Panc1 (cell line): ENCODE measurements at regions not wholly inside any gene's neighbourhood (a gene's known extent, or its start where the extent isn't known, plus 50 kb on each side); places are given as distances from the start of the nearest gene placed in this dataset.

Experiments
- ATAC-seq: fragments of 200-7000 bp; cut with Tn5 transposase; 2 replicates; pipeline ENCODE4 v1.9.1; 2020; ENCODE audit warnings: mild to moderate bottlenecking, moderate library complexity
- BruUV-seq: library from RNA; stranded (reverse); fragments of 400-500 nt; replicated peaks from 2 replicates; lab custom pipeline; 2021; lab: Mats Ljungman, UMichigan
- CTCF ChIA-PET: fragments of 300-600 bp; sonication (Branson Sonifier 250); formaldehyde crosslinking; loops from one replicate; lab custom pipeline; 2022; ENCODE audit warnings: antibody characterized with exemption; lab: Charles Lee
- POLR2A ChIA-PET: fragments of 300-600 bp; sonication (Branson Sonifier 250); formaldehyde crosslinking; loops from one replicate; lab custom pipeline; 2022; ENCODE audit warnings: antibody characterized with exemption; lab: Charles Lee
- DNase-seq: peaks from one replicate; pipeline ENCODE4 v3.0.0-alpha.2; 2010; ENCODE audit warnings: low read depth, low spot score
- H3K27ac ChIP-seq: 2 replicates; pipeline ENCODE4 v1.5.1; 2011; ENCODE audit warnings: mild to moderate bottlenecking, low read length, inconsistent platforms
- H3K27me3 ChIP-seq: fragments of 200-500 bp; sonication (Bioruptor generic); 2 replicates; pipeline ENCODE4 v1.6.0; 2014; ENCODE audit warnings: low read length, inconsistent platforms; ENCODE audit not compliant: control insufficient read depth, insufficient read depth
- H3K36me3 ChIP-seq: fragments of 200-500 bp; sonication (Bioruptor generic); 2 replicates; pipeline ENCODE4 v1.5.1; 2014; ENCODE audit warnings: inconsistent platforms, mild to moderate bottlenecking, low read length, moderate library complexity; ENCODE audit not compliant: control insufficient read depth, insufficient read depth
- H3K4me1 ChIP-seq: 2 replicates; pipeline ENCODE4 v1.5.1; 2011; ENCODE audit warnings: inconsistent platforms, mild to moderate bottlenecking, low read length, moderate library complexity; ENCODE audit not compliant: control insufficient read depth, insufficient read depth
- H3K4me3 ChIP-seq, 2 experiments: 2 replicates each; pipeline ENCODE4 v1.5.1; 2011 to 2012; ENCODE audit warnings: low read depth in 2 of 2, low read length in 2 of 2, mild to moderate bottlenecking in 2 of 2, inconsistent platforms in 1 of 2, moderate library complexity in 1 of 2
- H3K9me3 ChIP-seq: fragments of 200-500 bp; sonication (Bioruptor generic); 2 replicates; pipeline ENCODE4 v1.5.1; 2014; ENCODE audit warnings: low read depth, mild to moderate bottlenecking, inconsistent platforms, low read length, moderate library complexity; ENCODE audit not compliant: control insufficient read depth, insufficient read depth
- POLR2AphosphoS5 ChIP-seq: IDR thresholded peaks from 2 replicates; pipeline ENCODE4 v1.6.1; 2012; ENCODE audit warnings: mild to moderate bottlenecking, low read depth, low read length, moderate library complexity
- SIN3A ChIP-seq: IDR thresholded peaks from 2 replicates; pipeline ENCODE4 v1.6.1; 2012; ENCODE audit warnings: low read depth, mild to moderate bottlenecking, low read length, moderate library complexity, borderline replicate concordance; ENCODE audit not compliant: insufficient read depth
- TCF7L2 ChIP-seq: IDR thresholded peaks from 2 replicates; pipeline ENCODE4 v1.6.1; 2011; ENCODE audit warnings: mild to moderate bottlenecking, low read depth, low read length, inconsistent platforms
- in situ Hi-C: cut with HindIII; loops from 2 replicates; pipeline ENCODE4 v1.10.0; 2016; ENCODE audit warnings: low sequenced_read_pairs, low pct_unique_long_range_greater_than_20kb
- intact Hi-C: fragments of 100-400 bp; cut with micrococcal nuclease; formaldehyde crosslinking; loops from one replicate; pipeline ENCODE4 v1.10.0; 2022; ENCODE audit not compliant: unreplicated experiment
- TF ChIP-seq, protein P1 (sequence below), 2 experiments: IDR thresholded peaks; 2 replicates each; pipeline ENCODE4 v1.6.1; 2011 to 2012; ENCODE audit warnings: low read depth in 2 of 2, control low read depth in 1 of 2, low read length in 1 of 2, mild to moderate bottlenecking in 1 of 2, moderate library complexity in 1 of 2; ENCODE audit not compliant: insufficient read depth in 1 of 2
- TF ChIP-seq, protein P2 (sequence below): fragments of 450-650 bp; IDR thresholded peaks from 2 replicates; pipeline ENCODE4 v1.5.1; 2017; ENCODE audit warnings: mild to moderate bottlenecking

DNA sequence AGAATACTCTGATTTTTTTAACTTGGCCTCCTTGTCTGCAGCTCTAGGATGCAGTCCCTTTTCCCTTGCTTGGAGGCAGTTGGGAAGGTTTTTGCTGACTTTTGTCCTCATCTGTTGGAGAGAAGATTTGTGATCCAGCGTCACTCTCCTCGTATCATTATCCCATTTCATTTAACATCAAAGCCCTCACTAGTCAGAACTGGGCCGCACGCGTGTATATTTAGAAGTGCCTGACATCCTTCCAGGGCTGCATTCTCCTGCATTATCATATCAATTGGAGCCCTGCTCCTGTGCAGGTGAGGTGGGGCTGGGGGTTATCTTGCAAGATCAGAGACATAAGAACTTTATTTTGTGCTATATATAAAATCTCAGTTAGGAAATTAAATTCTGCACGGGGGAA, 435.1 kb upstream of the HS6ST1 start:
- CTCF ChIA-PET: no interaction called here
- TF ChIP-seq, protein P1, sequence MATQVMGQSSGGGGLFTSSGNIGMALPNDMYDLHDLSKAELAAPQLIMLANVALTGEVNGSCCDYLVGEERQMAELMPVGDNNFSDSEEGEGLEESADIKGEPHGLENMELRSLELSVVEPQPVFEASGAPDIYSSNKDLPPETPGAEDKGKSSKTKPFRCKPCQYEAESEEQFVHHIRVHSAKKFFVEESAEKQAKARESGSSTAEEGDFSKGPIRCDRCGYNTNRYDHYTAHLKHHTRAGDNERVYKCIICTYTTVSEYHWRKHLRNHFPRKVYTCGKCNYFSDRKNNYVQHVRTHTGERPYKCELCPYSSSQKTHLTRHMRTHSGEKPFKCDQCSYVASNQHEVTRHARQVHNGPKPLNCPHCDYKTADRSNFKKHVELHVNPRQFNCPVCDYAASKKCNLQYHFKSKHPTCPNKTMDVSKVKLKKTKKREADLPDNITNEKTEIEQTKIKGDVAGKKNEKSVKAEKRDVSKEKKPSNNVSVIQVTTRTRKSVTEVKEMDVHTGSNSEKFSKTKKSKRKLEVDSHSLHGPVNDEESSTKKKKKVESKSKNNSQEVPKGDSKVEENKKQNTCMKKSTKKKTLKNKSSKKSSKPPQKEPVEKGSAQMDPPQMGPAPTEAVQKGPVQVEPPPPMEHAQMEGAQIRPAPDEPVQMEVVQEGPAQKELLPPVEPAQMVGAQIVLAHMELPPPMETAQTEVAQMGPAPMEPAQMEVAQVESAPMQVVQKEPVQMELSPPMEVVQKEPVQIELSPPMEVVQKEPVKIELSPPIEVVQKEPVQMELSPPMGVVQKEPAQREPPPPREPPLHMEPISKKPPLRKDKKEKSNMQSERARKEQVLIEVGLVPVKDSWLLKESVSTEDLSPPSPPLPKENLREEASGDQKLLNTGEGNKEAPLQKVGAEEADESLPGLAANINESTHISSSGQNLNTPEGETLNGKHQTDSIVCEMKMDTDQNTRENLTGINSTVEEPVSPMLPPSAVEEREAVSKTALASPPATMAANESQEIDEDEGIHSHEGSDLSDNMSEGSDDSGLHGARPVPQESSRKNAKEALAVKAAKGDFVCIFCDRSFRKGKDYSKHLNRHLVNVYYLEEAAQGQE (IDR thresholded peaks at IDR 0.05; ENCODE audit: insufficient read depth in 1 of 2, low read depth in 2 of 2, low read length in 1 of 2): no peak
- TF ChIP-seq POLR2AphosphoS5 (no peak), SIN3A (no peak), TCF7L2 (no peak)
- TF ChIP-seq, protein P2, sequence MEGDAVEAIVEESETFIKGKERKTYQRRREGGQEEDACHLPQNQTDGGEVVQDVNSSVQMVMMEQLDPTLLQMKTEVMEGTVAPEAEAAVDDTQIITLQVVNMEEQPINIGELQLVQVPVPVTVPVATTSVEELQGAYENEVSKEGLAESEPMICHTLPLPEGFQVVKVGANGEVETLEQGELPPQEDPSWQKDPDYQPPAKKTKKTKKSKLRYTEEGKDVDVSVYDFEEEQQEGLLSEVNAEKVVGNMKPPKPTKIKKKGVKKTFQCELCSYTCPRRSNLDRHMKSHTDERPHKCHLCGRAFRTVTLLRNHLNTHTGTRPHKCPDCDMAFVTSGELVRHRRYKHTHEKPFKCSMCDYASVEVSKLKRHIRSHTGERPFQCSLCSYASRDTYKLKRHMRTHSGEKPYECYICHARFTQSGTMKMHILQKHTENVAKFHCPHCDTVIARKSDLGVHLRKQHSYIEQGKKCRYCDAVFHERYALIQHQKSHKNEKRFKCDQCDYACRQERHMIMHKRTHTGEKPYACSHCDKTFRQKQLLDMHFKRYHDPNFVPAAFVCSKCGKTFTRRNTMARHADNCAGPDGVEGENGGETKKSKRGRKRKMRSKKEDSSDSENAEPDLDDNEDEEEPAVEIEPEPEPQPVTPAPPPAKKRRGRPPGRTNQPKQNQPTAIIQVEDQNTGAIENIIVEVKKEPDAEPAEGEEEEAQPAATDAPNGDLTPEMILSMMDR: no peak
- DNase-seq (no peak), ATAC-seq (no peak)
- H3K4me1 ChIP-seq: 0 out of 2 replicates have a peak, but pooled peaks cover 3% of the 10 kb centered on the region
- no TSS peak for BruUV-seq
- in situ Hi-C loops: no loop called here
- H3K27me3 ChIP-seq: no peaks in the 10 kb centered on the region
- H3K9me3 ChIP-seq: no peaks in the 10 kb centered on the region
- POLR2A ChIA-PET: no interaction called here
- H3K27ac ChIP-seq: no peak overlapping the region
- H3K36me3 ChIP-seq: no peaks in the 10 kb centered on the region
- intact Hi-C loops: no loop called here
- H3K4me3 ChIP-seq: no peak overlapping the region

DNA sequence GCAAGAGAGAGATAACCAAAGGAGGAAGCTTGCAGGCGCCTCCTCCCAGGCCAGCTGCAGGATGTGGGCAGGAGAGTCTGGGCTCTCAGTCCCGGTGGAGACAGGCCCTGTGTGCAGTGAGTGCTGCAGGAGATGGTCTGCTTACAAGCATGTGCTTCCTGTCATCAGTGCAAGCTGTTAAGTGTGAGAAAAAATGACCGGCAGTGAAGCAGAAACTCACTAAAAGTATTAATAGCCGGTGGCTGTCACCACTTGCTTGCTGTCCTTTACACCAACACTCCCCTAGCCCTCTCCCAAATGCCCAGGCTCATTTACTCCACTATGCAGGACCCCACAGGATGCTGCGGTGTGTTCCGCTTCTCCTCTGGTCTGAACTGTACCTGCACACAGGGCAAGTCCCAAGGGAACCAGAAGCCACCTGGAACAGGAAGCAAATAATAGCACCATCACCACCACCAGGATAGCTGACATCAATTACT, 435.6 kb upstream of the HS6ST1 start:
- H3K4me3 ChIP-seq: no peak overlapping the region
- no peaks in the 10 kb centered on the region for H3K36me3 ChIP-seq
- no peak for DNase-seq
- no peaks in the 10 kb centered on the region for H3K27me3 ChIP-seq
- in situ Hi-C loops: no loop called here
- TF ChIP-seq, protein P2: no peak
- TF ChIP-seq TCF7L2: no peak
- TF ChIP-seq POLR2AphosphoS5: no peak
- TF ChIP-seq SIN3A: no peak
- ChIA-PET POLR2A (no interaction called here), CTCF (no interaction called here)
- H3K27ac ChIP-seq: no peak overlapping the region
- intact Hi-C loops: no loop called here
- BruUV-seq: no TSS peak
- H3K9me3 ChIP-seq: no peaks in the 10 kb centered on the region
- no peak for ATAC-seq
- H3K4me1 ChIP-seq: 0 out of 2 replicates have a peak, but pooled peaks cover 3% of the 10 kb centered on the region
